GM12873 (cell line): ENCODE measurements at regions not wholly inside any gene's neighbourhood (a gene's known extent, or its start where the extent isn't known, plus 50 kb on each side); places are given as distances from the start of the nearest gene placed in this dataset.

ENCODE experiments used
- CTCF ChIP-seq: IDR thresholded peaks from 2 replicates; pipeline ENCODE4 v1.5.1; 2012; ENCODE audit warnings: low read depth, mild to moderate bottlenecking, moderate library complexity, low read length, control low read depth; ENCODE audit not compliant: insufficient read depth; ENCODE audit errors: missing control alignments

- TF ChIP-seq CTCF: no peak
These were observed 162.5 kb downstream of the DLL1 start for GRCh38 chr6:170128346-170128745.

DNA sequence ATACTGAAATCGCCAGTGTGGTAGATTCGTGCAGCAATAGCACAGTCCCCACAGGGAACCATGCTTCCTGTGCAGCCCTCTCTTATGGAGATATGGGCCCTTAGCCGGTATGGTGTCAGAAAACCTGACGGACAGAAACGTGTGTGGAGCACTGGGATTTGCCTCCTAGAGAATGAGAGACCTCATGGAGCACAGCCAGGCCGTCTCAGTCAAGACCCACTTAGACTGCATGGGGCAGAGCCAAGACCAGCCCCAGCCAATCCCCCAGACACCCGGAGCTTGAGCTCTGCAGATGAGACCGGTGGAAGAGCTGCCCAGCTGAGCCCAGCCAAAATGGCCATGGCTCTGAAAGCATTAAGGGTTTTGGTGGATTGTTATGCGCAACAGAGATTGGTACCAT is 163.7 kb downstream of the DLL1 start:
- no peak for TF ChIP-seq CTCF

GRCh38 chr6:170125456-170126300 is 165.2 kb downstream of the DLL1 start:
- TF ChIP-seq CTCF: no peak

GRCh38 chr6:170124836-170125235 is 166.0 kb downstream of the DLL1 start:
- TF ChIP-seq CTCF: no peak

DNA sequence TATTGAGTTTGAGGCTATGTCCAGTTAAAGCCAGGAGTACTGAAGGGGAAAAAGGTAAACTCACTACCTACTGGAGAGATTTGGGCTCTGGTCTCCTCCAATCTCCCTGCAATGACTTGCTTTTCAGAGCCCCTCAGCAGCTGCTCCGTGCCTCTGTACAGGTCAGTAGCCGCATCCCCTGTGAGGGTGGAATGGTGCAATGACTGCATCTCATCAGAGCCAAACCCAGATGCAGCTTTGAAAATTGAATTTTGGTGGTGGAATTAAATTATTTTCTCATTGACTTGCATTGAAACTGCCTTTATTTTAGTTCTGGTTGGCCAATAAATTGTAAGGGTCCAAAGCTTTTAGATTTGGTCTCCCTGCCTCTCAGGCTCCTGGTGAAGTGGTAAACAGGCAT is 166.7 kb downstream of the DLL1 start:
- no peak for TF ChIP-seq CTCF

DNA sequence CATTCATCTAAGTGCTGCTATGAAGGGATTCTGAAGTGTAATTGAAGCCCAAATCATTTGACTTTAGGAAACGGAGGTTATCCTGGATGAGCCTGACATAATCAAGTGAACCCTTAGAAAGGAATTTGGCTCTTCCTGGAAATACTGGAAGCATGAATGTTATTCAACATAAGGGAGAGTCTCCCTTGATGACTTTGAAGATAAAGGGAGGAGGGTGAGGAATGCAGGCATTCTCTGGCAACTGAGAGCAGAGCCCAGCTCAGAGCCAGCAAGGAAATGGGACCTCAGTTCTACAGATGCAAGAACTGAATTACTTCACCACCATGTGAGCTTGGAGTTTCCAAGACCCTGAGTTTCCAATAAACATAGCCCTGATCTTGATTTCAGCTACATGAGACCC is 168.2 kb downstream of the DLL1 start:
- no peak for TF ChIP-seq CTCF

- no peak for TF ChIP-seq CTCF
These were observed 173.5 kb downstream of the DLL1 start for GRCh38 chr6:170117111-170117972.
